SH-SY5Y (cell line): ENCODE measurements at regions not wholly inside any gene's neighbourhood (a gene's known extent, or its start where the extent isn't known, plus 50 kb on each side); places are given as distances from the start of the nearest gene placed in this dataset.

Experiments
- GATA2 ChIP-seq: IDR thresholded peaks from 2 replicates; pipeline ENCODE4 v1.6.1; 2011; ENCODE audit warnings: mild to moderate bottlenecking, low read depth, low read length
- GATA3 ChIP-seq: IDR thresholded peaks from 2 replicates; pipeline ENCODE4 v1.6.1; 2011; ENCODE audit warnings: low read depth, mild to moderate bottlenecking, low read length, moderate library complexity

DNA sequence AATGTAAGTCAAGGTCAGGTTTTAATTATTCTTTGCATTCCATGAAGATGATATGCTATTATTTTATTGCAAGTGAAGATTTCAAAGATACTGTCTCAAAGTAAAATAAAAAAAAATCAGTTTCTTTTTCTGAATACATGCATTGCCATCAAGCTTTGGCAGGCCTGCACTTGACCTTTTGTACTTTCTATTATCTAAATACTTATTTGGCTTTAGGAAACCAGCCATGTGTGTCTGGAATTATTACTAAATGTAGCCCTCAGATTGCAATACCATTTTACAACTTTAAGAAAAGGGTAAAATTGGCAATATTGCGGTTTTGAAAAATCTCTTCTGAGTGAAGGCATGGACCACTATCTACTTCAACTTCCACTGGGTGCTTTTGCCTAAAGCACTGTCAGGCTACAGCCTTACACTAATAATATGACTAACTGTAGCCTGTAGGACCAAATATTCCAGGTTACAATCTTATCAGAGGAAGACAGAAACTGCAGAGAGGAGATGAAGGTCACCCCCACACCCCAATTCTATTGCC lies 349.4 kb upstream of the DCBLD2 start:
- no peak for TF ChIP-seq GATA3
- no peak for TF ChIP-seq GATA2
